GM21423 (cell line): ENCODE measurements at regions not wholly inside any gene's neighbourhood (a gene's known extent, or its start where the extent isn't known, plus 50 kb on each side); places are given as distances from the start of the nearest gene placed in this dataset.

Source experiments
- ATAC-seq: cut with Tn5 transposase; IDR thresholded peaks from one replicate; pipeline ENCODE4 v1.9.1; 2021; ENCODE audit warnings: mild to moderate bottlenecking, moderate library complexity; ENCODE audit not compliant: unreplicated experiment

DNA sequence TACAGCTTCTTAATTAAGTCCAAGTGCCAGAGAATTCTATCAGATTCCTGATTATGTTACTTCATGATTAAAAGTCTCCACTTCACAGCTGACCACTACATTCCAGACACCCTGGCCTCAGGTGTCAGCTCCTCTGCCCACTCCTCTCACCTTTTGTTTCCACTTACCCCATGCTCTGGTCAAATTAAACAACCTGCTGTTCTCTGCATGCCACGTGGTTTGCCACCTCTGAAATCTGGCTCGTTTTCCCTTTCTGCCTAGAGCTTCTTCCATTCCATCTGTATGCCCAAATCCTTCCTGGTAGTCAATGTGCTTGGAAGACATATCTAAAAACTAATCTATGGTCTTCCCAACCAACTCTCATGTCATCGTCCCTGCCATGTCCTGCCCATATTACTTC, 158.6 kb downstream of the ICE1 start:
- no peak for ATAC-seq

DNA sequence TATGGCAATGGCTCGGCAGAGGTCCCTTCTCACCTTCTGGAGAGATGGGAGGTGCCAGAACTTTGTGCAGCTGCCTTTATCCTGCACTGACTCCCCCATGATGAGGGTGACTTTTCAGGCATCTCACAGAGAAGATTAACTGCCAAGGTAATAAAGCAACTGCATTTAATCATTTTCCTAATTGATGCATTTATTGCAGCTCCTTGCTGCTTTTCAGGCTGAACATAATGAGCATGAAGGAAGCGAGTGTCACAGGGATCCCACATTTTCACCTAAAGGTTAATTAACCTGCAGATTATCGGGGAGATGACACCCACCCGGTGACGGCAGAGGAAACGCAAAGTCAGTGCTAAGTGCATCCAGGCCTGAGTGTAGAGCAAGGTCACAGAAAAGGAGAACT, 154.3 kb downstream of the ICE1 start:
- ATAC-seq: no peak

DNA sequence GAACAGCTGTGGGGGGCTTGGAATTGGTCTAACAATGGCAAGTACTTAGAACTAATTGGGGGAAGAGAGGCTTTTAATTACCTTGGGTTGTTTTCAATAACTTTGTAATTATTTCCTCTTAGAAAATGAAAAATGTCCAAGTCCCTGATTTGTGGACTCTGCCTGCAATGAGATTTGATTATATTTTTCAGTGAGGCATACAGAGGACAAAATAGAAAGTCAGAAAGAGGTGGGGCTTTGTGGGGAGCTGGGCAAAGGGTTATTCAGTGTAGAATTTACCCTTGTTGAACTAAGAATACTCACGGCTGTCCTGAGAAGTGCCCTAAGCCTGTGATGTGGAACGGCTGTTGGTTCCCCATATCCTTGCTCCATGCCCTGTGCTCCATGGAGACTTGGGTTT, 153.0 kb downstream of the ICE1 start:
- no peak for ATAC-seq

DNA sequence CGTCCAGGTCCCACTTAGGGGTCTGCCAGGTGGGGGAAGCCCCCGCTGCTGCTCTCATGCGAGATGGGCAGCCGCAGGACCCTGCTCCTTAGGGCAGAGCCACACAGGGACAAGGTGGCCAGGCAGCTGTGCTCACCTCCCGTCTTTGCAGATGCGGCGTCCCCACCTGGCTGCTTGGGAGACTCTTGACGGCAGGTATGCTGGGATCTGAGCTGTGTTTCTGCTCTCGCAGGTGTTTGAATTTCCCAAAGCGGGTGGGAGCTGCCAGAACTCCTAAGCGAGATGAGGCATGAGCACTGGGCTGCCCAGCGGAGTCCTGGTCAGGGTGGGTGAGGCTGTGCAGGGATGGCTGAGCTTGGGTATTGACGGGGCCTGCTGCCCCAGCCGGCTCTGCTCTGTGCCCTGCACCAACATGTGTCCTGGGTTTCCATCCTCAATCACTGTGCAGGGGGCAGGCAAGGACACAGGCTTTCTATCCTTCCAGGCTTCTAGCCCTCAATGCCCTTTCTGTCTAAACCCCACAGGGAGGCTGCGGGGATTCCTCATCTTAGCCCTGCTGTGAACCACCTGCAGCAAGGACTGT, 151.4 kb downstream of the ICE1 start:
- no peak for ATAC-seq

DNA sequence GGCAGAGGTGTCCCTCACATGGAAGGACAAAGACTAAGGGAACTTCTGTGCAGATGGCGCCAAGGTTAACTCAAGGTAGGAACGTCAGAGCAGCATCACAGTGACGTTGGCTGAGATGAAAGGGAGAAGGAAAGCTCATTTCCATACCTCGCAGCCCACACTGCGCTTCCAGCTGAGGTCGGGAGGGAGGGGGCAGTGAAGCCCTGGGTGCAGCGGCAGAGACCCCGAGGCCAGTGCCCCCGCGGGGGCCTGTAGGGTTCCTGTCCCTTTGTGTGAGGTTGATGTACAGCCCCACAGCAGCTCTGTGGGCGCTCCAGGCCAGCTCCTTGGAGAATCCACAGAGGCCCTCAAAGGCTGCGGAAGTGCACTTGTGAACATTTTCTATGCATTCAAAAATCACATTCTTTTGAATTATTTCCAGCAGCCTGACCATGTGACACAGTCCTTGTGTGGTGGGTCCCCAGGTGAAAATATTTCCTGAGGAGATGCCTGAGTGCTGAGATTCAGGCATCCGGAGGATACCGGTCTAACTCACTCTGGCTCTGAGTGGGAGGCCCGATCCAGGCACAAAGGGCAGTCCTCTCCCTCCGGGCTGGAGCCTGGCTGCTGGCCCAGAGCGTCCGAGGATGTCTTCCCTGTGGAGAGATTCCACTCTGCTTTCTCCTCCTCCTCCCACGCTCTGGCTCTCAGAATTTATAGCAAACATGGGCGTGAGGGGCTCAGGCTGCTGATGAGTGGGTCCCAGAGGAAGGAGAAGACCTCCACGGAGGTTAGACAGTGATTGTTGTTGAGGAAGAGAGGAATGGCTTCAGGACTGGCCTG, 150.7 kb downstream of the ICE1 start:
- ATAC-seq: no peak

DNA sequence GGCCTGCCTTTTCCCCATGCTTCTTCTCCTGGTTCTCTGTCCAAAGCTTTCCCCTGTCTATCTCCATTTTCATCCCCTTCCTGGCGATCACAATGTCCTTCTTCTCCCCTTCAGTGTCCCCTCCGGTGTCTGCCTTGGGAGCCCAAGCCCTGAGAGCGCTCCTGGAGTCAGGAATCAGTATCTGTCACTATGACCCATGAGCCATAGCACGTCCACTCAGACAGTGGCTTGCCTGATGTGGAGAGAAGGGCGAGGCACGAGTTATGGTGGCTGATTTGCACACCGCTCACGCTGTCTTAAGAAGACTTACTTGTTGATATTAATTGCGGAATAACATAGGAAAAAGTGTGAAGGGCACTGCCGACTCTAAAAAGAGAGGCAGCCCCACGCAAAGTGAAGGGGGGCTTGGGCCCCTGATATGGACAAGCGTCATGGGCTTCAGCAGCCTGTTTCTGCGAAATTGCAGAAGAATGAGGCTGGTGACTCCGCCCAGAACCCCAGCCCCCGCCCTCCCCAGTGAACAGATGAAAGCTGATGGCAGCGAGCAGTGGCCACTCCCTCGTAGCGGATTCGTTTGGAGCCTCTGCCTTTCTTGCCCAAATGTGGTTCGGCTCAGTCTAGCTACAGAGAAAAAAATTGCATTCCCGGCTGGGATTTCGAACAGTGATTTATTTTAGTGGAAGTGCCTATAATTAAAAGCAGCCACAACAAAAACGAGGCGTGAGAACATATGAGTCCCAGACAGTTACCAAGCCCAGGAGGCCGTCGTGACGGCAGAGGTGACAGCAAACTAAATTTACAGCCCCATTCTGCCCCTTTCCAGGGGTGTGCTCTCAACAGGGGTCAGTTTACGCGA, 149.8 kb downstream of the ICE1 start:
- no peak for ATAC-seq

DNA sequence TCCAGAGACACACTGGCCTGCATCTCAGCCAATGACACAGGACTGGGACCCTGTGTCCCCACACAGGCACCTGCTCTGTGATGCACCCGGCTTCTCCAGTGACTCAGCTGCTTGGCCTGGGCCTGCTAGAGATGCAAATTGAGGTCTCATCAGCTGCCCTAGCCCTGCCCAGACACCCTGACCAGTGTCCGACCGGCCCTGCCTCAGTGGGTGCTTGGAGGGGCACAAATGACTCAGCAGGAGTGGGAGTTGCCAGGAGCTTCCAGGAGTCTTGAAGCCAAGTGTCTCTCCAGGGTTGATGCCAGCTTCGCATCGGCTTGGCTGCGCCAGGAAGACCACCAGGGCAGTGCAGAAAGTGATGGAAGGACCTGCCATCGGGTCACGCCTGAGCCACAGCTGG, 148.2 kb downstream of the ICE1 start:
- ATAC-seq: no peak

DNA sequence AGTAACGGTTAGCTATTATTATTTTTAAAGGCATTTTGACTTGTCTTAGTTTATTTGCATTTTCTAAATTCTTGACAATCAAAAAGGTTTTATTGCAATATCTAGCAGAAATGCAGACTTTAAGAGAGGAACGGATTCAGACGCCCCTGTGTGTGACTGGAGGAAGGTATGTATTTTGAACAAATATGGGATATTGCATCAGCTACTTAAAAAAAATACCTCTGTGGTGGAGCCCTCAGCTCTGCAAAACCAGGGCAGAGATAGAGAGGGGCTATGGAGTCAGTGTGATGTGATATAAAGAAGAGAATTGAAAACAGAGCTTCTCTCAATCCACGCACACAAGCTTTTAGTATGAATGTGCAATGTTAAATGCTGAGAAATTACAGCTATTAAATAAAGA, 142.4 kb downstream of the ICE1 start:
- no peak for ATAC-seq

DNA sequence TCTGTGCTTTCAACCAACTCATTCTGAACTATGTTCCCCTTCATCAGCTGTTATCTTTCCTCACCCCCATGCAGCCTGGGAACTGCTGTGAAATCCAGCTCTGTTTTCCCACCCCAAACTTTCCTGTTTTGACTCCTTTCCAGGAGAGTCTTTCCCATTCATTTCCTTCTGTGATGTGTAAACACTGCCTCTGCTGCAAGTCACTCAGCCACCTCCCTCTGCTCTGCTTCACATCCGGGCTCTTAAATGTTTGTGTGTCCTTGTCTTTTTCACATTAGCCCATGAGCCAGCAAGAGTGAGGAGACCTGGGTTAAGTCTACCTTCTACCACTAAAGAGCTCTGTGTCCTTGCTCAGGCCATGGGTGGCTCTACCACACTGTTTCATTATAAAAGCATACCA, 137.5 kb downstream of the ICE1 start:
- ATAC-seq: no peak

DNA sequence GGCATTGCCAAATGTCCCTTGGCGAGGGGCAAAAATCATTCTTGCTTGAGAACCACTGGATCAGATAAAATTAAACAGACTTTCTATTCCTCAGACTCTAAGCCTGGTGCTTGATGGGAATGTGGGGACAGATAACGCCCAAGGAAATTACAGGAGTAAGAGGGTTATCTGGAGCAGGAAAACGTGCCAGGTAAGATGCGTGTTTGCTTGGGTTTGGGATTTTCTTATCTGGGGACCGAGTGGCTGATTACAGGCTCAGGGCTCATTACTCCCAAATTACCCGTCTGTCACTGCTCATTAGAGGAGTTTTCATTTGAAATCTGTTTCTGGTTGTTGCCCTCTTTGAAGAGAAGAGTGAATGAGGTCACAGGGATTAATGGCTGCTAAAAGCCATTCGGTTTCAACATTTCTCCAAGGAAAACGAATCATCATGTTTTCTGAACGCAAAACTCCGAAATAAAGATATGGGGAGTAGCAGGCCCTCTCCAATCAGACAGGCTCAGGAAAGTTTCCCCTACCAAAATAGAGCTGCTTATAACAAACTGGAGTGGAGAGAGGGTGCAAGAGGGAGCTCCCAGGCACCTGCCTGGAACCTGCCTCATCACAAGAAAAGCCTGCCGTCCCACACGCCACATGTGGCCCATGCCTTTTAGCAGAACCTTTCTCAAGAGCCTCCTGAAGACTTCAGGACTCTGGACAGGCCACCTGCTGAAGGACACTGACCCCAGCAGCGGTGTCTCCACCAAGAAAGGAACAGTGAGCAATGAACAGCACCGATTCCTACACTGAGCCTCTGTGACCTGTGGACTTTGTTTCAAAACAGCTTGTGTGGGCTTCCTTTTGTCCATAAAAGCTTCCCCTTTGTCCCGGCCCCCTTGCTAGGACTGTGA, 136.4 kb downstream of the ICE1 start:
- no peak for ATAC-seq

DNA sequence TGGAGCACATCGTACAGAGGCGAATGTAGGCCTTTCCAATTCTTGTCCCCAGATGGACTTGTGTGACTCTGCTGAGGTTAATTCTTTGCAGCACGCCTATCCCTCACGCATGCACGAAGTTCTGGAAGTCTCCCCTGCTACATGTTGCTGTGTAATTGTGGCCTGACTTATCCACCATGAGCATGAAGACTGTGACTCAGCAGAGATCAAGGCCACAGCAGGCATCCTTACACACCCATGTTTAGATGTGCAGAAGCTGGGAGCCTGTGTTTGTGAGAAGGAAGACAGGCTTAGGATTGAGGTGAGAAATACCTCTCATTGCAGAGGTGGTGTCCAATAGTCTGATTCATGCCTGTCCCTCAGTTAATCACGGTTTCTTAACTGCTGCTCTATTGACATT, 135.6 kb downstream of the ICE1 start:
- no peak for ATAC-seq

DNA sequence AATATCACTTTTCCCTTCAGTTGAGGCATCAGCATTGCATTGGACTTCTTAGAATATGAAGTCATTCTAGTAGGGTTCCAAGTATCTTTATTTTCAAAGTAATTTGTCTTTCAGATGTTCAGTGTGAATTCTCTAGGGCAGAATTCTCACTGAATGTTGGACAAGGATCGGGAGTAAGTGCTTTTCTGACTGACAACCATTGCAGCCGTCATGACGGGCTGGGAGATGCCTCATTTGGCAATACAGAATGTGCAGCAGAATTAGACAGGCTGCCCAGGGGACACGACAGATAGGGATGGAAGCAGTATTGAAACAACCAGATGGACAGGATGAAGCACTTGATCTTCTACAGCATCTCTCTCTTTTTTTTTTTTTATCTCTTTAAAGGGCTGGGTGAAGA, 129.0 kb downstream of the ICE1 start:
- no peak for ATAC-seq

DNA sequence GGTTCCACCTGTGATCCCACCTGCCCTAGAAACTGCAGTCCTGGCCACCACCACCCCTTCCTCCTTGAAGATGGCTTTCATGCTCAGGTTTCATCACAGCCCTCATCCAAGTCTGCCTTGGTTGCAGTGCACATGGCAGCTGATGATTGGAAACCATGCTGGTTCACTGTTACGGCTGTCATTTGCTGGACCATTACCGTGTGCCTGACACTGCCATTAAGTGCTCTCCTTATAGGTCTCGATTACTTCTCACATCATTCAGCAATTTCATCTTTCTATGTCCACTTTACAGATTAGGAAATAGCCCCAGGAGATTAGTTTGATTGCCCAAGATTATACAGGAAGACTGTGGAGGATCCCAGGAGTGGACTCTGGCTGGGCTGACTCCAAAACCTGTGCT, 123.9 kb downstream of the ICE1 start:
- no peak for ATAC-seq

DNA sequence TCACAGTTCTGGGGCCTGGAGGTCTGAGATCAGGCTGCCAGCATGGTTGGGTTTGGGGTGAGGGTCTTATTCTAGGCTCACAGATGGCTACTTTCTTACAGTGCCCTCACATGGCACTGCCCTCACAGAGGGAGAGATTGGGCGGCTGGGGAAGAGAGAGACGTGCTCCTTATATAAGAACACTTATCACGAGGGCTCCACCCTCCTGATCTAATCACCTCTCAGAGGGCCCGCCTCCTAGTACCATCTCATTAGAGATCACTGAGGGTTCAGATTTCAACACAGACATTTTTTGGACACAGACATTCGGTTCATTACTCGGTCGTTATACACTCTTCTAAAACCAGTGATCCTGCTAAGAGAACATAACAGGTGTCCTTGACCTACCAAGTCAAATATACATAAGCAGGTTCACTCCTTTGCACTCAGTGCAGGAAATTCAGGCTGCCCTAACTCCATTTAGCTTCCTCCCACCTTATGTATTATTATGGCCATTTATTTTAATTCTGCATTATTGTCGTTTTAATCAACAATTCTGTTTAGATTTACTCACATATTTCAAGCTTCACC, 121.7 kb downstream of the ICE1 start:
- no peak for ATAC-seq

DNA sequence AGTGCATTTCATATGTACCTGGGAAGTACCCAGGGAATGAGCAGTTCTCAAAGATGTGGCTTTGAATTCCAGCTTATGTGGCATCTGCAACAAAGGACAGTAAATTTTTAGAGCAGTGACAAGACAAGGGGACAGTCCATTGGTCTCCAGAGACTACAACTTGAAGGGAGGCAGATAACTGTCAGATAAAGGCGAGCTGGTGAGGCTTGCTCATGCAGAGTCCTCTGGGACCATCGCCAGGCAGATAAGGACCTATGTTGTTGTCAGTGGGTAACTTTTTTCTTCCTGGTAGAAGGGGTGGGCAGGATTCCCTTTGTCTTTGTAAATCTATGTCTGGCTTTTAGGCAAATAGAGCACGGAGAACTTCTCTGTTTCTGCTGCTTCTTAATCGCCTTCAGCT, 120.2 kb downstream of the ICE1 start:
- no peak for ATAC-seq

DNA sequence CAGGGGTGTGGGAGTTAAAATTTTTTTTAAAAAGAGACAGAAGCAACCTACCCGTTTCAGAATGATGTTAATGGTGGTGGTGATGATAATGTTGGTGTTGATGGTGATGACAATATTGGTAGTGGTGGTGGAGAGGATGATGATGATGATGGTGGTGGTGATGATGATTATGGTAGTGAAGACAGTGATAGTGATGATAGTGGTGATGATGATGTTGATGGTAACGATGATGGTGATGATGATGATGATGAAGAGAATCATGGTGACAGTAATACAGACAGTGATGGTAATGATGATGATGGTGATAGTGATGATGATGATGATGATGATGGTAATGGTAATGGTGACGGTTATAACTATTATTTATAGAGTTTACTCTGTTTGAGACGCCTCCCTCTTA, 117.6 kb downstream of the ICE1 start:
- no peak for ATAC-seq
